HG02870 (cell line): ENCODE measurements at regions not wholly inside any gene's neighbourhood (a gene's known extent, or its start where the extent isn't known, plus 50 kb on each side); places are given as distances from the start of the nearest gene placed in this dataset.

ENCODE experiments used
- ATAC-seq: cut with Tn5 transposase; IDR thresholded peaks from one replicate; pipeline ENCODE4 v1.9.1; 2021; ENCODE audit warnings: mild to moderate bottlenecking, moderate library complexity; ENCODE audit not compliant: unreplicated experiment

- no peak for ATAC-seq
Measured at GRCh38 chr21:18191139-18191538, 53.5 kb upstream of the CHODL start.

- no peak for ATAC-seq
Measured at GRCh38 chr21:18178509-18178908, 66.1 kb upstream of the CHODL start.

GRCh38 chr21:18174370-18174769, 70.3 kb upstream of the CHODL start:
- ATAC-seq, result no peak

- ATAC-seq, result no peak
Measured at GRCh38 chr21:18170829-18171228, 73.8 kb upstream of the CHODL start.

GRCh38 chr21:18170221-18170620, 74.4 kb upstream of the CHODL start:
- ATAC-seq, result no peak

- ATAC-seq, result no peak
Measured at GRCh38 chr21:18168108-18168507, 76.5 kb upstream of the CHODL start.

- no peak for ATAC-seq
Measured at GRCh38 chr21:18164933-18165332, 79.7 kb upstream of the CHODL start.

- no peak for ATAC-seq
Measured at GRCh38 chr21:18164483-18164882, 80.2 kb upstream of the CHODL start.

GRCh38 chr21:18163956-18164355, 80.7 kb upstream of the CHODL start:
- no peak for ATAC-seq

GRCh38 chr21:18161841-18162240, 82.8 kb upstream of the CHODL start:
- no peak for ATAC-seq

- no peak for ATAC-seq
Measured at GRCh38 chr21:18157406-18157805, 87.2 kb upstream of the CHODL start.

GRCh38 chr21:18155508-18156193, 89.0 kb upstream of the CHODL start:
- ATAC-seq, result no peak

GRCh38 chr21:18153063-18153462, 91.6 kb upstream of the CHODL start:
- no peak for ATAC-seq

- no peak for ATAC-seq
Measured at GRCh38 chr21:18152371-18152770, 92.3 kb upstream of the CHODL start.

GRCh38 chr21:18151046-18151445, 93.6 kb upstream of the CHODL start:
- no peak for ATAC-seq

GRCh38 chr21:18148401-18148800, 96.2 kb upstream of the CHODL start:
- no peak for ATAC-seq

- ATAC-seq, result no peak
Measured at GRCh38 chr21:18147678-18148077, 97.0 kb upstream of the CHODL start.

GRCh38 chr21:18146820-18147219, 97.8 kb upstream of the CHODL start:
- no peak for ATAC-seq

GRCh38 chr21:18144339-18144738, 100.3 kb upstream of the CHODL start:
- no peak for ATAC-seq

- ATAC-seq, result no peak
Measured at GRCh38 chr21:18142655-18143054, 102.0 kb upstream of the CHODL start.

- ATAC-seq, result no peak
Measured at GRCh38 chr21:18138507-18138906, 106.1 kb upstream of the CHODL start.

- no peak for ATAC-seq
Measured at GRCh38 chr21:18129526-18129925, 115.1 kb upstream of the CHODL start.

- no peak for ATAC-seq
Measured at GRCh38 chr21:18118566-18118965, 126.1 kb upstream of the CHODL start.
